Adrenal gland (tissue), 9 donors: ENCODE measurements at regions not wholly inside any gene's neighbourhood (a gene's known extent, or its start where the extent isn't known, plus 50 kb on each side); places are given as distances from the start of the nearest gene placed in this dataset.

Experiments used
- DNase-seq, 7 donors: peaks; one replicate each; pipeline ENCODE4 v3.0.0-alpha.2; 2019 to 2020
- H3K27ac ChIP-seq, 5 donors: fragments of 200-600 bp; sonication (generic) in 4 of 5; 1 replicate in 3 of 5; 2 replicates in 2 of 5; pipeline versions ENCODE4 v1.5.1 to v1.8.0; 2016 to 2020; ENCODE audit warnings: mild to moderate bottlenecking in 1 of 5
- H3K27me3 ChIP-seq: fragments of 200-600 bp; 2 replicates; pipeline ENCODE4 v1.8.0; 2021
- H3K36me3 ChIP-seq, 2 donors: fragments of 200-600 bp; replicated peaks in 1 of 2; 1 replicate in 1 of 2; 2 replicates in 1 of 2; pipeline versions ENCODE4 v1.5.1 to v1.8.0; 2018 to 2022
- H3K4me1 ChIP-seq, 2 donors: fragments of 200-600 bp; replicated peaks in 1 of 2; 1 replicate in 1 of 2; 2 replicates in 1 of 2; pipeline versions ENCODE4 v1.5.1 to v1.8.0; 2018 to 2021
- H3K4me3 ChIP-seq, 4 donors: fragments of 200-600 bp; sonication (generic) in 3 of 4; one replicate each; pipeline ENCODE4 v1.5.1; 2016 to 2018
- H3K9me3 ChIP-seq, 3 donors: fragments of 200-600 bp; sonication (generic) in 1 of 3; replicated peaks in 1 of 3; 1 replicate in 2 of 3; 2 replicates in 1 of 3; pipeline versions ENCODE4 v1.5.1 to v1.8.0; 2016 to 2021
- POLR2A ChIP-seq, 2 donors: fragments of 450-650 bp; IDR thresholded peaks; one replicate each; pipeline ENCODE4 v1.6.1; 2017; ENCODE audit warnings: antibody characterized with exemption in 2 of 2, mild to moderate bottlenecking in 2 of 2, moderate library complexity in 1 of 2
- WGBS, 4 donors: extraction: QIAGEN DNeasy Blood & Tissue Kit in 2 of 4; methylation state at CpG; one replicate each; pipeline versions ENCODE4 v1.1.5 to v1.1.7; 2013 to 2017; 5-methylcytosine and 5-hydroxymethylcytosine counted together
- intact Hi-C, 2 donors: fragments of 100-400 bp; cut with DNase I; formaldehyde crosslinking; loops; one replicate each; pipeline versions ENCODE4 v1.14.1 to v1.15.0; 2022 to 2023
- TF ChIP-seq, protein P1 (sequence below), 6 experiments: fragments of 450-650 bp in 4 of 6; fragments of 200-600 bp in 2 of 6; sonication (generic) in 1 of 6; IDR thresholded peaks; 1 replicate in 5 of 6; 2 replicates in 1 of 6; pipeline versions ENCODE4 v1.5.1 to v1.8.0; 2016 to 2021; ENCODE audit warnings: antibody characterized with exemption in 6 of 6, mild to moderate bottlenecking in 2 of 6, moderate library complexity in 1 of 6
- donor health status: healthy with polysubstance abuse.
- donor health status: Bipolar disorder and iron deficiency.
- donor health status: DM: yes; HTN: yes; CAD: no.
- donor health status: DM: no; HTN: no; CAD: no.
- donor health status: DM: no; HTN: no; CAD: no.

GRCh38 chr18:26686532-26686931 lies 138.2 kb upstream of the KCTD1 start:
- no peaks in the 10 kb centered on the region for H3K36me3 ChIP-seq
- TF ChIP-seq POLR2A (IDR thresholded peaks at IDR 0.05) = no peak
- TF ChIP-seq, protein P1, sequence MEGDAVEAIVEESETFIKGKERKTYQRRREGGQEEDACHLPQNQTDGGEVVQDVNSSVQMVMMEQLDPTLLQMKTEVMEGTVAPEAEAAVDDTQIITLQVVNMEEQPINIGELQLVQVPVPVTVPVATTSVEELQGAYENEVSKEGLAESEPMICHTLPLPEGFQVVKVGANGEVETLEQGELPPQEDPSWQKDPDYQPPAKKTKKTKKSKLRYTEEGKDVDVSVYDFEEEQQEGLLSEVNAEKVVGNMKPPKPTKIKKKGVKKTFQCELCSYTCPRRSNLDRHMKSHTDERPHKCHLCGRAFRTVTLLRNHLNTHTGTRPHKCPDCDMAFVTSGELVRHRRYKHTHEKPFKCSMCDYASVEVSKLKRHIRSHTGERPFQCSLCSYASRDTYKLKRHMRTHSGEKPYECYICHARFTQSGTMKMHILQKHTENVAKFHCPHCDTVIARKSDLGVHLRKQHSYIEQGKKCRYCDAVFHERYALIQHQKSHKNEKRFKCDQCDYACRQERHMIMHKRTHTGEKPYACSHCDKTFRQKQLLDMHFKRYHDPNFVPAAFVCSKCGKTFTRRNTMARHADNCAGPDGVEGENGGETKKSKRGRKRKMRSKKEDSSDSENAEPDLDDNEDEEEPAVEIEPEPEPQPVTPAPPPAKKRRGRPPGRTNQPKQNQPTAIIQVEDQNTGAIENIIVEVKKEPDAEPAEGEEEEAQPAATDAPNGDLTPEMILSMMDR (IDR thresholded peaks at IDR 0.05) = no peak
- 52 to 62% (median 56%) methylated on average over 3 of the region's 3 CpGs for WGBS, 4 donors
- intact Hi-C loops = no loop called here
- no peaks in the 10 kb centered on the region for H3K4me1 ChIP-seq
- no peak overlapping the region for H3K4me3 ChIP-seq
- H3K27me3 ChIP-seq = no peaks in the 10 kb centered on the region
- no peak overlapping the region for H3K27ac ChIP-seq
- DNase-seq = no peak
- no peaks in the 10 kb centered on the region for H3K9me3 ChIP-seq

DNA sequence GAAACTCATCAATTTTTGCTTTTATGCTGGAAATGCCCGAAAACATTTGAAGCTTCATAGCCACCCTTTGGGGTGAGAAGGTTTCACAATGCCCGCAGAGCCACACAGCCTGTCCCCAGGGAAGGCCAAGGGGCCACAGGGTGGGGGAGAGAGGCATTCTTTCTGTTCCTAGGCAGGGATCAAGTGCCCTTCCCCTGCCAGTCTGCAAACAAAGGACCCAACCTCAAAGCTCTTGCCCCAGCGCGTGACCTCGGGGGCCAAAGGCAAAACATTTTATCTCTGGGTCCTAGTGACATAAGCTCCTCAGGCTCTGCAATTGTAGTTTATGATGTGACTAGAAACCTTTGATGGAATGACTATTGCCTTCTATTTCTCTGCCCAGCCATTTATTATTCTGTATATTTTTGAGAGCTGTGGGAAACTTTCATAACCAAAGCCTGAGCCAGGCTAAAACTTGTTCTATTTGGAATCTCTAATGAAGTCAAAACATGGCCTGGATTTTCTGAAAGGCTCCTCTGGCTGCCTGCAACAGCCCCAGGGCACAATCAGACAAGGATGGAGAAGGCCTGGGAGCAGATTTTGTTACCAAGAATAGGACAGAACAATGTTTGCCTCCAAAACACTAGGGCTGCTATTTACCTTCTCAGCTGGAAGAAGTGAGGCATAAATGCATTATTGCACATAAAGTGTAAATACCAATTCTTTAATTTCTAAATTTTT lies 137.2 kb upstream of the KCTD1 start:
- Histone ChIP-seq H3K27ac (no peak overlapping the region), H3K4me3 (no peak overlapping the region), H3K4me1 (no peaks in the 10 kb centered on the region), H3K9me3 (no peaks in the 10 kb centered on the region), H3K27me3 (no peaks in the 10 kb centered on the region), H3K36me3 (no peaks in the 10 kb centered on the region)
- DNase-seq = no peak
- WGBS, 4 donors = 78 to 90% (median 80%) methylated on average over 3 to 5 of the region's 5 CpGs
- TF ChIP-seq, protein P1 (IDR thresholded peaks at IDR 0.05) = no peak
- TF ChIP-seq POLR2A (IDR thresholded peaks at IDR 0.05) = no peak
- intact Hi-C loops = no loop called here

- Histone ChIP-seq H3K9me3 (no peaks in the 10 kb centered on the region), H3K36me3 (no peaks in the 10 kb centered on the region), H3K27me3 (no peaks in the 10 kb centered on the region), H3K4me1 (no peaks in the 10 kb centered on the region), H3K4me3 (no peak overlapping the region), H3K27ac (no peak overlapping the region)
- WGBS, 4 donors = 94 to 100% (median 96%) methylated on average over 1 of the region's 1 CpG
- no peak for DNase-seq
- intact Hi-C loops = no loop called here
- TF ChIP-seq, protein P1 (IDR thresholded peaks at IDR 0.05) = no peak
- TF ChIP-seq POLR2A (IDR thresholded peaks at IDR 0.05) = no peak
These were observed 129.6 kb upstream of the KCTD1 start for GRCh38 chr18:26677957-26678356.

GRCh38 chr18:26667046-26667445 lies 118.7 kb upstream of the KCTD1 start:
- TF ChIP-seq, protein P1 (IDR thresholded peaks at IDR 0.05) = no peak
- TF ChIP-seq POLR2A (IDR thresholded peaks at IDR 0.05) = no peak
- Histone ChIP-seq H3K27me3 (no peaks in the 10 kb centered on the region), H3K4me1 (no peaks in the 10 kb centered on the region), H3K27ac (no peak overlapping the region), H3K9me3 (no peaks in the 10 kb centered on the region), H3K4me3 (no peak overlapping the region), H3K36me3 (no peaks in the 10 kb centered on the region)
- 74 to 92% (median 86%) methylated on average over 2 of the region's 2 CpGs for WGBS, 4 donors
- no peak for DNase-seq
- intact Hi-C loops = no loop called here
